Liver (tissue), 8 donors: ENCODE measurements at regions not wholly inside any gene's neighbourhood (a gene's known extent, or its start where the extent isn't known, plus 50 kb on each side); places are given as distances from the start of the nearest gene placed in this dataset.

Experiments used
- DNase-seq: peaks from one replicate; pipeline ENCODE4 v3.0.0-alpha.2; 2017; ENCODE audit warnings: low spot score
- H3K27ac ChIP-seq, 2 donors: one replicate each; pipeline ENCODE4 v1.7.0; 2013; ENCODE audit warnings: inconsistent platforms in 2 of 2, low read length in 2 of 2, control low read depth in 1 of 2, low read depth in 1 of 2, mild to moderate bottlenecking in 1 of 2
- H3K27me3 ChIP-seq, 4 donors: one replicate each; pipeline versions ENCODE4 v1.6.1 to v1.7.0; 2013; ENCODE audit warnings: low read length in 3 of 4, inconsistent platforms in 1 of 4, mild to moderate bottlenecking in 1 of 4, moderate library complexity in 1 of 4; ENCODE audit not compliant: control insufficient read depth in 4 of 4, insufficient read depth in 4 of 4
- H3K36me3 ChIP-seq, 4 donors: one replicate each; pipeline versions ENCODE4 v1.6.1 to v1.7.0; 2013; ENCODE audit warnings: low read length in 3 of 4, mild to moderate bottlenecking in 3 of 4, low read depth in 1 of 4, moderate library complexity in 1 of 4; ENCODE audit not compliant: control insufficient read depth in 4 of 4, insufficient read depth in 3 of 4
- H3K4me1 ChIP-seq, 4 donors: one replicate each; pipeline versions ENCODE4 v1.6.1 to v1.7.0; 2013; ENCODE audit warnings: low read length in 3 of 4, mild to moderate bottlenecking in 3 of 4, moderate library complexity in 1 of 4; ENCODE audit not compliant: control insufficient read depth in 4 of 4, insufficient read depth in 4 of 4
- H3K4me3 ChIP-seq, 3 donors: one replicate each; pipeline versions ENCODE4 v1.6.1 to v1.7.0; 2013; ENCODE audit warnings: low read length in 3 of 3, control low read depth in 1 of 3, low read depth in 1 of 3, mild to moderate bottlenecking in 1 of 3
- H3K9ac ChIP-seq, 2 donors: one replicate each; pipeline ENCODE4 v1.7.0; 2013; ENCODE audit warnings: low read length in 2 of 2, mild to moderate bottlenecking in 2 of 2, moderate library complexity in 2 of 2, control low read depth in 1 of 2, low read depth in 1 of 2
- H3K9me3 ChIP-seq, 4 donors: one replicate each; pipeline versions ENCODE4 v1.6.1 to v1.7.0; 2013; ENCODE audit warnings: low read length in 3 of 4; ENCODE audit not compliant: control insufficient read depth in 4 of 4
- ATF3 ChIP-seq: IDR thresholded peaks from 2 replicates; pipeline ENCODE4 v1.6.1; 2016; ENCODE audit warnings: antibody characterized with exemption
- CTCF ChIP-seq: fragments of 150-350 bp; IDR thresholded peaks from 2 replicates; pipeline ENCODE4 v1.5.1; 2017; ENCODE audit warnings: improper control_type of control experiment, low read depth, low read length; ENCODE audit not compliant: missing input control
- EGR1 ChIP-seq, 2 donors: IDR thresholded peaks; 2 replicates each; pipeline ENCODE4 v1.6.1; 2016 to 2018; ENCODE audit warnings: antibody characterized with exemption in 2 of 2, low read depth in 2 of 2
- FOXA1 ChIP-seq: IDR thresholded peaks from 2 replicates; pipeline ENCODE4 v1.6.1; 2016; ENCODE audit warnings: antibody characterized with exemption
- FOXA2 ChIP-seq: IDR thresholded peaks from 2 replicates; pipeline ENCODE4 v1.6.1; 2016; ENCODE audit warnings: antibody characterized with exemption
- GABPA ChIP-seq, 2 donors: IDR thresholded peaks in 1 of 2; conservative IDR thresholded peaks in 1 of 2; 2 replicates each; pipeline ENCODE4 v1.6.1; 2016; ENCODE audit warnings: antibody characterized with exemption in 2 of 2, mild to moderate bottlenecking in 1 of 2, moderate library complexity in 1 of 2
- HNF4A ChIP-seq, 2 donors: conservative IDR thresholded peaks; 2 replicates each; pipeline ENCODE4 v1.6.1; 2016; ENCODE audit warnings: antibody characterized with exemption in 2 of 2, mild to moderate bottlenecking in 2 of 2
- HNF4G ChIP-seq: IDR thresholded peaks from 2 replicates; pipeline ENCODE4 v1.6.1; 2016; ENCODE audit warnings: antibody characterized with exemption
- JUND ChIP-seq, 2 donors: IDR thresholded peaks; 2 replicates each; pipeline ENCODE4 v1.6.1; 2016; ENCODE audit warnings: antibody characterized with exemption in 2 of 2
- RAD21 ChIP-seq, 2 donors: IDR thresholded peaks; 2 replicates each; pipeline ENCODE4 v1.6.1; 2016; ENCODE audit warnings: antibody characterized with exemption in 2 of 2, mild to moderate bottlenecking in 2 of 2
- RXRA ChIP-seq, 2 donors: IDR thresholded peaks; 2 replicates each; pipeline ENCODE4 v1.6.1; 2017 to 2018; ENCODE audit warnings: antibody characterized with exemption in 2 of 2, mild to moderate bottlenecking in 1 of 2
- SP1 ChIP-seq: IDR thresholded peaks from 2 replicates; pipeline ENCODE4 v1.6.1; 2018; ENCODE audit warnings: antibody characterized with exemption, mild to moderate bottlenecking
- TAF1 ChIP-seq: conservative IDR thresholded peaks from 2 replicates; pipeline ENCODE4 v1.6.1; 2016; ENCODE audit warnings: antibody characterized with exemption, mild to moderate bottlenecking
- YY1 ChIP-seq: IDR thresholded peaks from 2 replicates; pipeline ENCODE4 v1.6.1; 2016; ENCODE audit warnings: antibody characterized with exemption, mild to moderate bottlenecking
- WGBS: extraction: QIAGEN DNeasy Blood & Tissue Kit; methylation state at CpG from one replicate; pipeline ENCODE4 v1.1.7; 2013; 5-methylcytosine and 5-hydroxymethylcytosine counted together
- TF ChIP-seq, protein P1 (sequence below): IDR thresholded peaks from 2 replicates; pipeline ENCODE4 v1.6.1; 2016; ENCODE audit warnings: antibody characterized with exemption
- TF ChIP-seq, protein P2 (sequence below): IDR thresholded peaks from 2 replicates; pipeline ENCODE4 v1.6.1; 2016; ENCODE audit warnings: antibody characterized with exemption
- TF ChIP-seq, protein P3 (sequence below): IDR thresholded peaks from 2 replicates; pipeline ENCODE4 v1.6.1; 2016; ENCODE audit warnings: antibody characterized with exemption, mild to moderate bottlenecking
- donor health status: healthy.
- donor health status: healthy.
- donor health status: healthy.
- donor health status: healthy.
- donor health status: healthy.

DNA sequence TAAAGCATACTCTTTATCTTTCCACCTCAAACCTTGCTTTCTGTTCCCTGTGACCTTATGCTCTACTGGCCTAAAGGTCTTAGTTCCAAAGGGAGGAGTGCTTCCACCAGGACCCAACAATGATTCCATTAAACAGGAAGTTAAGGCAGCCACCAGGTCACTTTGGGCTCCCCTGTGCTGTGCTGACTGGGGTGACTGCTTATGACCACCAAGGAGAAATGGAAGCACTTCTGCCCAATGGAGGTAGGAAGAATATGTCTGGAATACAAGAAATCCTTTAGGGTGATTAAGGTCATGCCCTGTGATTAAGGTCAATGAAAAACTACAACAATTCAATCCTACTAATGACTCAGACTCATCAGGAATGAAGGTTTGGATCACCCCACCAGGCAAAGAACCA is 233.8 kb upstream of the CDH11 start:
- Histone ChIP-seq H3K4me3 (no peak overlapping the region), H3K9ac (no peak overlapping the region), H3K27ac (no peak overlapping the region), H3K9me3 (peaks cover 0 to 2% (median 0%) of the 10 kb centered on the region in 4 donors), H3K27me3 (no peaks in the 10 kb centered on the region), H3K36me3 (no peaks in the 10 kb centered on the region), H3K4me1 (no peaks in the 10 kb centered on the region)
- no peak for TF ChIP-seq RAD21 (IDR thresholded peaks at IDR 0.05)
- no peak for TF ChIP-seq FOXA2
- TF ChIP-seq, protein P1, sequence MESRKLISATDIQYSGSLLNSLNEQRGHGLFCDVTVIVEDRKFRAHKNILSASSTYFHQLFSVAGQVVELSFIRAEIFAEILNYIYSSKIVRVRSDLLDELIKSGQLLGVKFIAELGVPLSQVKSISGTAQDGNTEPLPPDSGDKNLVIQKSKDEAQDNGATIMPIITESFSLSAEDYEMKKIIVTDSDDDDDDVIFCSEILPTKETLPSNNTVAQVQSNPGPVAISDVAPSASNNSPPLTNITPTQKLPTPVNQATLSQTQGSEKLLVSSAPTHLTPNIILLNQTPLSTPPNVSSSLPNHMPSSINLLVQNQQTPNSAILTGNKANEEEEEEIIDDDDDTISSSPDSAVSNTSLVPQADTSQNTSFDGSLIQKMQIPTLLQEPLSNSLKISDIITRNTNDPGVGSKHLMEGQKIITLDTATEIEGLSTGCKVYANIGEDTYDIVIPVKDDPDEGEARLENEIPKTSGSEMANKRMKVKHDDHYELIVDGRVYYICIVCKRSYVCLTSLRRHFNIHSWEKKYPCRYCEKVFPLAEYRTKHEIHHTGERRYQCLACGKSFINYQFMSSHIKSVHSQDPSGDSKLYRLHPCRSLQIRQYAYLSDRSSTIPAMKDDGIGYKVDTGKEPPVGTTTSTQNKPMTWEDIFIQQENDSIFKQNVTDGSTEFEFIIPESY: no peak
- no peak for TF ChIP-seq TAF1
- no peak for TF ChIP-seq EGR1 (IDR thresholded peaks at IDR 0.05; ENCODE audit: low read depth in 2 of 2)
- TF ChIP-seq, protein P2, sequence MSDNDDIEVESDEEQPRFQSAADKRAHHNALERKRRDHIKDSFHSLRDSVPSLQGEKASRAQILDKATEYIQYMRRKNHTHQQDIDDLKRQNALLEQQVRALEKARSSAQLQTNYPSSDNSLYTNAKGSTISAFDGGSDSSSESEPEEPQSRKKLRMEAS: no peak
- TF ChIP-seq GABPA (IDR thresholded peaks at IDR 0.05 in 1 of 2, conservative IDR thresholded peaks at IDR 0.05 in 1 of 2): no peak
- TF ChIP-seq CTCF: no peak
- TF ChIP-seq SP1: no peak
- no peak for TF ChIP-seq RXRA (IDR thresholded peaks at IDR 0.05)
- TF ChIP-seq HNF4G: no peak
- TF ChIP-seq JUND (IDR thresholded peaks at IDR 0.05): no peak
- TF ChIP-seq HNF4A (conservative IDR thresholded peaks at IDR 0.05): no peak
- TF ChIP-seq YY1: no peak
- TF ChIP-seq FOXA1: no peak
- TF ChIP-seq ATF3: no peak
- TF ChIP-seq, protein P3, sequence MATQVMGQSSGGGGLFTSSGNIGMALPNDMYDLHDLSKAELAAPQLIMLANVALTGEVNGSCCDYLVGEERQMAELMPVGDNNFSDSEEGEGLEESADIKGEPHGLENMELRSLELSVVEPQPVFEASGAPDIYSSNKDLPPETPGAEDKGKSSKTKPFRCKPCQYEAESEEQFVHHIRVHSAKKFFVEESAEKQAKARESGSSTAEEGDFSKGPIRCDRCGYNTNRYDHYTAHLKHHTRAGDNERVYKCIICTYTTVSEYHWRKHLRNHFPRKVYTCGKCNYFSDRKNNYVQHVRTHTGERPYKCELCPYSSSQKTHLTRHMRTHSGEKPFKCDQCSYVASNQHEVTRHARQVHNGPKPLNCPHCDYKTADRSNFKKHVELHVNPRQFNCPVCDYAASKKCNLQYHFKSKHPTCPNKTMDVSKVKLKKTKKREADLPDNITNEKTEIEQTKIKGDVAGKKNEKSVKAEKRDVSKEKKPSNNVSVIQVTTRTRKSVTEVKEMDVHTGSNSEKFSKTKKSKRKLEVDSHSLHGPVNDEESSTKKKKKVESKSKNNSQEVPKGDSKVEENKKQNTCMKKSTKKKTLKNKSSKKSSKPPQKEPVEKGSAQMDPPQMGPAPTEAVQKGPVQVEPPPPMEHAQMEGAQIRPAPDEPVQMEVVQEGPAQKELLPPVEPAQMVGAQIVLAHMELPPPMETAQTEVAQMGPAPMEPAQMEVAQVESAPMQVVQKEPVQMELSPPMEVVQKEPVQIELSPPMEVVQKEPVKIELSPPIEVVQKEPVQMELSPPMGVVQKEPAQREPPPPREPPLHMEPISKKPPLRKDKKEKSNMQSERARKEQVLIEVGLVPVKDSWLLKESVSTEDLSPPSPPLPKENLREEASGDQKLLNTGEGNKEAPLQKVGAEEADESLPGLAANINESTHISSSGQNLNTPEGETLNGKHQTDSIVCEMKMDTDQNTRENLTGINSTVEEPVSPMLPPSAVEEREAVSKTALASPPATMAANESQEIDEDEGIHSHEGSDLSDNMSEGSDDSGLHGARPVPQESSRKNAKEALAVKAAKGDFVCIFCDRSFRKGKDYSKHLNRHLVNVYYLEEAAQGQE: no peak
- DNase-seq: no peak

- H3K27me3 ChIP-seq: no peaks in the 10 kb centered on the region
- TF ChIP-seq EGR1 (IDR thresholded peaks at IDR 0.05; ENCODE audit: low read depth in 2 of 2) (no peak), TAF1 (no peak), GABPA (IDR thresholded peaks at IDR 0.05 in 1 of 2, conservative IDR thresholded peaks at IDR 0.05 in 1 of 2) (no peak), FOXA2 (no peak), RXRA (IDR thresholded peaks at IDR 0.05) (no peak)
- no peak for DNase-seq
- 78% methylated on average over 1 of the region's 1 CpG for WGBS
- H3K4me3 ChIP-seq: no peak overlapping the region
- no peak overlapping the region for H3K9ac ChIP-seq
- H3K9me3 ChIP-seq: peaks cover 0 to 2% (median 0%) of the 10 kb centered on the region in 4 donors
- no peaks in the 10 kb centered on the region for H3K36me3 ChIP-seq
- no peaks in the 10 kb centered on the region for H3K4me1 ChIP-seq
- no peak overlapping the region for H3K27ac ChIP-seq
These were observed 231.3 kb upstream of the CDH11 start for GRCh38 chr16:65353183-65353582.
